Stimulated activated CD4-positive, alpha-beta T cell treated with anti-CD3 and anti-CD28 coated beads, Interleukin-1b, Interleukin-23, amount 100 ng/mL, for 48 hours (primary cell): ENCODE measurements at regions not wholly inside any gene's neighbourhood (a gene's known extent, or its start where the extent isn't known, plus 50 kb on each side); places are given as distances from the start of the nearest gene placed in this dataset.

Experiments
- DNase-seq: peaks from one replicate; pipeline ENCODE4 v3.0.0-alpha.2; 2020

DNA sequence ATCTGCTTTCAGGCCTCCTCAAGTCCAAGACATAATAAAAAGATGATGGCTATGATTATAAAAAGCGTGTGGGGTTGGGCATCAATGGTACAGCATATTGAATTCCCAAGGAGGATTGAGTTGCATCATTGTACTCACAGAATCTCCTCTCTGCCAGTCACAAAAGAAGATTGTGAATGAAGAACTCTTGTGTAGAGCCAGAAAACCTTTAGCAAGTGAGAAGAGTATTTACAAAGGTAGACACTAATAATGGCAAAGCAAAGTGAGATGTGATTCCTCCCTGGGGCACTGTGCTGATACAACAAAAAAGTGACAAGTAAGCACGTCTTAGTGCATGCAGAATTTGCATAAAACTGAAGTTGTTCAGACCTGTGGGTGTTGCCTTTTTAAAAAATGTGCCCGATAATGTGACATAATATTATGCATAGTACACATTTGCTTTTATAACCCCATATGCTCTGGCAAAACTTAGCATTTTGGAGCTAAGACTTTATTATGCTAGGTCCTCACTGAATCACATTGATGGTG is 291.2 kb upstream of the TBC1D5 start:
- DNase-seq = no peak

- DNase-seq = no peak
These were observed 288.0 kb upstream of the TBC1D5 start for GRCh38 chr3:18030371-18030870.

GRCh38 chr3:18027161-18027939 is 284.9 kb upstream of the TBC1D5 start:
- no peak for DNase-seq

- DNase-seq = no peak
These were observed 282.3 kb upstream of the TBC1D5 start for GRCh38 chr3:18024715-18025114.

DNA sequence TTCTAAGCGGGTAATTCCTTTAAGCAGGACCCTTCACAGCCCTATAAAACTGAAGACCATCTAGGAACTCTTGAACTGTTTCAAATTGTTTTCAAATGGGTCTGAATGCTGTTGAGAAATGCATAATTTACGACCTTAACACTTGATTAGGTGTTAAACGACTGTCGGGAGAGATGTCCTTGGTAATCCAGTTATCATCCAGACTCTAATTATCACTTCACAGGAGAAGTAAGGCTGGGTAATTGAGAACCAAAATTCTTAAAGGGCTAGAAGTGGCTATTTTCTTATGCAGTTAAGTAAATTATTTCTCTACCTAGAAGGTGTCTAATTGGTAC is 276.7 kb upstream of the TBC1D5 start:
- no peak for DNase-seq

DNA sequence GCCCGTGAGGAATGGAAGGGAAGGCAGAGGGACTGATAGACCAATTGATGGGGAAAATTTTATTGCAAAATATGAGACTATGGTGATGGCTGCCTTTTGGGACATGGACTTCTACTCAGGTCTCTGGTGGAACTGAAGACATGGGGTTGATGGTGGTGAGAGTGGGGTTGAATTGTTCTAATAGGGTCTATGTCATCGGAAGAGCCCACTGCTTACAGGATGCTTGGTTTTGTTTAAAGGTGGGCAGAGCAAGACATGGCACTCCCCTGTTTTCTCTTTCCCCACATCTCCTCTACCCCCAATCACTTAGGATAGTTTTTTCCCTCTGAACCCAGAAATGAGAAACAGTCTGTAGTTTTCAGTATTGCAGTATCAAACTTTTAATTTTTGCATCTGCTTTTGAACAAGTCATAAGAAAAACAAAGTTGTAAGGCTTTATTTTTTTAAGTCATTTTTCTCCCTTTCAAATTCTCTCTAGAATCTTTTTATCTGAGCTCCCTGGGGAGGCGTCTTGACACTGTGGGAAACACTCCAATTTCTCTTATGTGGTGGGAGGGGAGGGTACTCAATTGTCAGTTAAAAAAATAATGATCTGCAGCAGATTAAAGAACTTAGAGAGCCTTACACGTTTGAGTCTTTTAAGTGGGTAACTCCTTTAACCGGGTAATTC is 276.2 kb upstream of the TBC1D5 start:
- no peak for DNase-seq

- no peak for DNase-seq
These were observed 273.9 kb upstream of the TBC1D5 start for GRCh38 chr3:18016366-18016765.

DNA sequence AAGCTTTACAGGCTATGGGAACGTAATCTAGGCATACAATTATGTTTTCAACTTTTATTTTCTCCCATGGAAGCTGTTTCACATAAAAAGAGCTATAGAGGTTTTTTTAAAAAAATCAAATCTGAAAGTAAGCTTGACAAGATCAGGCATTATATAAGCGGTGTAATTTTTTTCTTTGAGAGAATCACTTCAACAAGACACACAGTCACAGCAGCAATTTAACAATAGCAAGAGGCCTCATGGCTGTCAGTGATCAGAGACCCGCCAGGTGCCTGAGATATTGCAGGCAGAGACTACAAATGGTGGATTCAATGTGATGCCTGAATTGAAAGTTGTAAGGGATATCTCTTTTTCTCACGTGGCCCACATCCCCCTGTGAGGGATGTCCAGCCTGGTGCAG is 270.5 kb upstream of the TBC1D5 start:
- DNase-seq = no peak

DNA sequence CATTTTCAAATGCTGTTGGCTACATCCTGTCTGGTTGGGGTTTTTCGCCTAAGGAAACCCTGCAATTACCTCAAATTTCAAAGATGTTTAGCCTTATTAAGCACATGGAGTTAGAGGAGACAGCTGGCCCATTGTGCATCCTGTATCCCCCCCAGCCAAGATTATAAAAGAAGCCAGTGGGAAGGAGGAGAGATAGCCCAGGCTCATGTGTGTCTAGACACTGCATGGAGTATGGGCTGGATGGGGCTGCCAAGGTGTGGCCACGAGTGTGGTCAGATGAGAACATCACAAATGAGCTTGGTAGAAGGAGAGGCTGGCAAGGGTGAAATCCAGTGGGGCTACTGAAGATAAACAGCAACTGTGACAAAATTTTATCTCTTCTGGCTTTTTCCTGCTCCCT is 270.0 kb upstream of the TBC1D5 start:
- no peak for DNase-seq

GRCh38 chr3:18011387-18011786 is 269.0 kb upstream of the TBC1D5 start:
- no peak for DNase-seq

DNA sequence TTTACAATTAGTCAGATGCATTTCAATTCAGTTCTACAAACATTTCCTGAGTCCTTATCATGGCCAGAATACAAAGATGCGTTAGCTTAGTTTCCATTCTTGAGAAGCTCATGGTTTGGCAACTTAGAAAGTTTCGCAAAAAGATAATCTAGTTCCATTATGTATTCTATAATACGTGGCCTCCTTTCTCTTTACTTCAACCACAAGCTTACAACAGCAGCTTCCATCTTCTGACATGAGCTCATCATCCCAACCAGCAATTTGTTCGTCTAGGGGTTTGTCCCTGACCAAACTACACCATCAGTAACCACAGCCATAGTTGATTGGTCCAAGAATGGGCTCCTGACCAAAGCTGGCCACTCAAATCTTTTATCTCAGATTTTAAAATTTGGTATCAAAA is 267.6 kb upstream of the TBC1D5 start:
- DNase-seq = no peak

GRCh38 chr3:18008706-18009368 is 266.4 kb upstream of the TBC1D5 start:
- DNase-seq = no peak

DNA sequence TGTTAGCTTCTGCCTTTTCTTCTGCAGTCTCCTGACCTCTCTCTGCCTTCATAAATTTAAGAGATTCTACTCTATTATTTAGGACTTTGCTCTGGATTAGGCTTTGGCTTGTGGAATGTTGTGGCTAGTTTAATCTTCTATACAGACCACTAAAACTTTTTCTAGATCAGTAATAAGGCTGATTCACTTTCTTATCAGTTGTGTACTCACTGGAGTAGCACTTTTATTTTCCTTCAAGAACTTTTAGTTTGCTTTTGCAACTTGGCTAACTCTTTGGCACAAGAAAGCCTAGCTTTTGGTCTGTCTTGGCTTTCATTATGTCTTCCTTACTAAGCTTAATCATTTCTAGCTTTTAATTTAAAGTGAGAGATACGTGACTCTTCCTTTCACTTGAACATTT is 265.5 kb upstream of the TBC1D5 start:
- no peak for DNase-seq

GRCh38 chr3:17995769-17996168 is 253.3 kb upstream of the TBC1D5 start:
- DNase-seq = no peak

DNA sequence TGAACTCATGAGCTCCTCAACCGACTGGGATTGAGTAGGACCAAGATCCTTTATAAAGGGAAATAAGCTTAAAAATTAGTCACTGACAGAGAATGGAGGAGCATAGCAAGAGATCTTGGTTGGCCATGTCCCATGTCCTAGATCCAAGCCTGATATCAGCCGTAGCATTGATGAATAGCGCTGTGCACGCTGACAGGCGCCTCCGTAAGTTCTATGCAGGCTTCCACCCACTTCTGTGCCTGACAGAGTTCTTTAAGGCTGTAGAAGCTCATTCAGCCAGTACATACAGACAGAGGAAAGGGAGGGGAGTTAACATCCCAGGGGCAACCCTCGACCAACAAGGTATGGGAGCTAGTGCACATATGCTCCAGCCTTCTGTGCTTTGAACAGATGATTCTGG is 251.7 kb upstream of the TBC1D5 start:
- DNase-seq = no peak

DNA sequence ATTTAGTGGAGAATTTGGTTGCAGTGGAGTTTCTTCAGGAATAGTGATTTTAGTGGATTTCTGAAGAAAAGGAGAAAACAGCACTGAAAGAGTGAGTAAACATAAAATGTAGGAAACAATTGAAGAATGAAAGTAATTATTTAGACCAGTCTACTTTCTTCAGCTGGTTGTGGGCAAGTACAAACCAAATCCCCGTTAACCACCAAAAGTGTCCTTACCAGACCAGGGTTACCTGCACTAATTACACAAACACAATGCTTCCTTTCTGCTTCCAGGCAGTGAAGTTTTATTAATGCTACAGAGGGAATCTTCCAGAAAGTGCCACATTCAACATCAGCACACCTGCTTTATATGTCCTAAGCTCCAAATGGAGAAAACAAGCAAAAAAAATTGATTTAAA is 248.0 kb upstream of the TBC1D5 start:
- DNase-seq = no peak

- DNase-seq = no peak
These were observed 244.0 kb upstream of the TBC1D5 start for GRCh38 chr3:17986348-17986816.

GRCh38 chr3:17985658-17986347 is 243.4 kb upstream of the TBC1D5 start:
- DNase-seq = no peak

DNA sequence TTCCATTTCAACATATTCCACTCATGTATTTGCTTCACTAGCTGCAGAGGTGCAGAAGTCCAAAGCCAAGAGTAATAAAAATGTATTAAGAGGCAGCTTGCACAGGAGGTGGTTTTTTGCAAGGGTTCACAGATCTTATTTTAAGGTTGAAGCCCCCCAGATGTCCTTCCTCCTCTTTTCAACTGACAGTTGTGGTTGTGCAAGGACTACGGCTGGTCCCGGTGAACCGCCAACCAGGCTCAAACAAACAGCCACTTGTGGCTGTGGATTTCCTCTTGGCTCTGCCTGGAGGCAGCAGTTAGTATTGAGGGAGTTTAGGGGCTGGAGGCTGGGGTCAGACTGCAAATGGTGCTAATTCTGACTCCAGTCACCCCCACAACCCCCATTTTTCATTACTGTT is 240.7 kb upstream of the TBC1D5 start:
- DNase-seq = no peak

GRCh38 chr3:17982211-17982880 is 239.9 kb upstream of the TBC1D5 start:
- no peak for DNase-seq

- DNase-seq = no peak
These were observed 238.4 kb upstream of the TBC1D5 start for GRCh38 chr3:17980863-17981262.

- DNase-seq = no peak
These were observed 237.5 kb upstream of the TBC1D5 start for GRCh38 chr3:17979911-17980310.

DNA sequence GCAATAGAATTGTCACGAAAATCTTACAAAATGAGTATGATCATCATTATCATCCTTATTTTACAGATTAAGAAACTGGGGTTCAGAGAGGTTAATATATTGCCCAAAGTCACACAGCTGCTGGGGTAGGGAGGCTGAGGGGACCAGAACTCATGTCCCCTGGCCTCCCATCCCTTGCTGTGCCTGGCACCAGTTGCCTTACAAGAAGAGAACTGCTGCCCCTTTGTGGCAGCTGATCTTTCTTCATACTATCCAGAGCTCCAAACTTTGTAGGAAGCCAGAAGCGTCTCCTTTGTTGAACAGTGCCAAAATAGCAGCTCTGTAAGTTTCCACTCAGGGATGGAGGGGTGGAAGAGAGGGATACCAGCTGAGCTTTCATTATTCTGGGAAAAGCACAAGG is 236.8 kb upstream of the TBC1D5 start:
- DNase-seq = no peak
